ENCODE measurements at regions not wholly inside any gene's neighbourhood (a gene's known extent, or its start where the extent isn't known, plus 50 kb on each side); places are given as distances from the start of the nearest gene placed in this dataset.

DNA sequence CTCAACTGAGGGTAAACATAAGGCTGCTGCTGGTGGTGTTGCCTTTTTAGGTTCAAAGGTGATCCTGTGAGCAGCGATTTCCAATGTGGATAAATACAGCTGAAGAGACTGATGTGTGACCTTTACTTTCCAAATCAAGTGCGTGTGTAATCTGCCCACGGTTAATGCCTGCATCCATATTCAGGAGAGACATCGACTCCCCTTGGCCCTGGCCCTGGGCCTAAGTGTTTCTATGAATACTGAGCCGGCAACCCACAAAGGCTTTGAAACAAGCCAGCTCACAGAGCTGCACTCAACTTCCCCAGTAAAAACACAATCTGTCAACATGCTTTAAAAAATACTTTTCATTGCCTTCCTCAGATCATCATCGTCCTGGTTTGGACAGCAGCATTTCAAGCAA is 1026.6 kb downstream of the TMEM182 start:
- no peaks in the 10 kb centered on the region for H3K4me1 ChIP-seq (ENCODE audit: control insufficient read depth in 1 of 2, extremely low read depth in 1 of 2, insufficient read depth in 2 of 2, low read length in 2 of 2)

DNA sequence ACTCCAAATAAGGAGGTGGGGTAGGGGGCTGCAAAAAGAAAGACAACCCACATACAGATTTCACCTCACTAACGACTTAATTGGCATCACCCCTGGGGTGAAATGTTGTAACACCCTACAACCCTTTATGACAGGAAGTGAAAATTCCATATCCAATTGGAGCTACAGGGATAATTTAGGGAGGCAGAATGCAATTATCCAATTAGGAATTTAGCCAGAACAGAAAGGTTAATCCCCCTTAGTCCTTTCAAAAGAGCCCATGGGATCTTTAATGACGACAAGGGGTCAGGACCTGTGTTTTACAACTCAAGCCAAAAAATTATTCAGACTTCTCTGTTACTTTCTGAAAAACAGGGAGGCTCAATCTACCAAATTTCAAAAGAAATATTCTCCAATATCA is 1027.1 kb downstream of the TMEM182 start:
- H3K27me3 Mint-ChIP-seq = no peaks in the 10 kb centered on the region
- DNase-seq (no peak), ATAC-seq (replicated peaks in 1 of 4) (no peak)
- ChIA-PET CTCF (no interaction called here), POLR2A (no interaction called here)
- Histone ChIP-seq H3K4me1 (ENCODE audit: control insufficient read depth in 1 of 2, extremely low read depth in 1 of 2, insufficient read depth in 2 of 2, low read length in 2 of 2) (no peaks in the 10 kb centered on the region), H3K27me3 (replicated peaks in 1 of 2; ENCODE audit: control insufficient read depth in 2 of 2, extremely low read depth in 1 of 2, insufficient read depth in 2 of 2, low read length in 1 of 2) (no peaks in the 10 kb centered on the region), H3K9me3 (no peaks in the 10 kb centered on the region), H3K36me3 (ENCODE audit: control insufficient read depth in 2 of 2, extremely low read depth in 1 of 2, insufficient read depth in 1 of 2, low read length in 1 of 2) (no peaks in the 10 kb centered on the region), H3K4me3 (ENCODE audit: control insufficient read depth in 1 of 2, extremely low read depth in 1 of 2, low read length in 1 of 2) (no peak overlapping the region), H3K27ac (ENCODE audit: low read length) (no peak overlapping the region)
- no peaks in the 10 kb centered on the region for H3K4me1 Mint-ChIP-seq
- H3K27ac Mint-ChIP-seq = no peak overlapping the region
- peaks cover 0 to 6% (median 4%) of the 10 kb centered on the region in 3 donors for H3K9me3 Mint-ChIP-seq
- no peaks in the 10 kb centered on the region for H3K36me3 Mint-ChIP-seq
- 22% methylated on average over 1 of the region's 2 CpGs for WGBS (ENCODE audit: insufficient coverage)
- H3K4me3 Mint-ChIP-seq = no peak overlapping the region

More for the DNA sequence above, 1026.6 kb downstream of the TMEM182 start:
- CTCF ChIA-PET = no interaction called here
- Histone ChIP-seq H3K27me3 (replicated peaks in 1 of 2; ENCODE audit: control insufficient read depth in 2 of 2, extremely low read depth in 1 of 2, insufficient read depth in 2 of 2, low read length in 1 of 2) (no peaks in the 10 kb centered on the region), H3K9me3 (no peaks in the 10 kb centered on the region), H3K4me3 (ENCODE audit: control insufficient read depth in 1 of 2, extremely low read depth in 1 of 2, low read length in 1 of 2) (no peak overlapping the region), H3K36me3 (ENCODE audit: control insufficient read depth in 2 of 2, extremely low read depth in 1 of 2, insufficient read depth in 1 of 2, low read length in 1 of 2) (no peaks in the 10 kb centered on the region), H3K27ac (ENCODE audit: low read length) (no peak overlapping the region)
- Mint-ChIP-seq H3K27ac (no peak overlapping the region), H3K27me3 (no peaks in the 10 kb centered on the region), H3K9me3 (peaks cover 0 to 6% (median 6%) of the 10 kb centered on the region in 3 donors), H3K4me3 (no peak overlapping the region), H3K36me3 (no peaks in the 10 kb centered on the region), H3K4me1 (no peaks in the 10 kb centered on the region)
- POLR2A ChIA-PET = no interaction called here
- no peak for DNase-seq
- no peak for ATAC-seq (replicated peaks in 1 of 4)
- 56% methylated on average over 3 of the region's 6 CpGs for WGBS (ENCODE audit: insufficient coverage)

DNA sequence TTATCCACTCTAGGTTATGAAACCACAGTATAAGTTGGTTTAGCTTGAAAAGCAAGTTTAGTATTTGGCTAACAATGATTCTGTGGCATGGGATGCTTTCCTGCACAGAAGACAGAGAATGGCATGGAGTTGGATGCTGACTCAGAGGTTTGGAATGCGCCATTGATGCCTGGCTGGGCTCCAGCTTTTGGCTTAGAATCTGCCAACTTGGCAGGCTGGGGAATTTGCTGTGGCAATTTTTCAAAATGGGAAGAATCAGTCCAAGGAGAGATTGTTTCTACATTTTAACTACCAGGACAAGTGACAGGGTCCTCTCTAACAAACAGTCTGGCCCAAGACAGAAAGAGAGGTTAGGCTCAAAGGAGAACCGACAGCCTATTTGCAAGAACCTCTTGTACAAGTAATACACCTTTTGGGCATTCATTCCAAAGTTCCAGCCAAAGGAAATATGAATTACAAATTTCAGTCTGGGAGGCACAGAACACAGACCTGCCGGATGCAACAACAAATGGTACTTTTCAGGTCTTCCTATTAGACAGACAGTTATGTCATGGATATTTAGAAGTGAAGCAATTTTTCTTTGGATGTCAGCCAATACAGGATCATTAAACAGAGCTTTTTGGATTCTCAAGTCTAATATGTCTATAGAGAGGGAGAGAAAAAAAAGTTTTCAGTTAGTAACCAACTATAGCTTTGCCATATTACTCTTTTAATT is 1027.7 kb downstream of the TMEM182 start:
- Histone ChIP-seq H3K4me3 (ENCODE audit: control insufficient read depth in 1 of 2, extremely low read depth in 1 of 2, low read length in 1 of 2) (no peak overlapping the region), H3K9me3 (no peaks in the 10 kb centered on the region), H3K36me3 (ENCODE audit: control insufficient read depth in 2 of 2, extremely low read depth in 1 of 2, insufficient read depth in 1 of 2, low read length in 1 of 2) (no peaks in the 10 kb centered on the region), H3K27ac (ENCODE audit: low read length) (no peak overlapping the region), H3K27me3 (replicated peaks in 1 of 2; ENCODE audit: control insufficient read depth in 2 of 2, extremely low read depth in 1 of 2, insufficient read depth in 2 of 2, low read length in 1 of 2) (no peaks in the 10 kb centered on the region), H3K4me1 (ENCODE audit: control insufficient read depth in 1 of 2, extremely low read depth in 1 of 2, insufficient read depth in 2 of 2, low read length in 2 of 2) (no peaks in the 10 kb centered on the region)
- Mint-ChIP-seq H3K4me1 (no peaks in the 10 kb centered on the region), H3K9me3 (peaks cover 0 to 6% (median 2%) of the 10 kb centered on the region in 3 donors), H3K4me3 (no peak overlapping the region), H3K27me3 (no peaks in the 10 kb centered on the region), H3K27ac (no peak overlapping the region), H3K36me3 (no peaks in the 10 kb centered on the region)
- ATAC-seq (replicated peaks in 1 of 4) (no peak), DNase-seq (no peak)
- ChIA-PET POLR2A (no interaction called here), CTCF (no interaction called here)
- no CpG with 5 or more reads among the region's 3 CpGs for WGBS (ENCODE audit: insufficient coverage)

DNA sequence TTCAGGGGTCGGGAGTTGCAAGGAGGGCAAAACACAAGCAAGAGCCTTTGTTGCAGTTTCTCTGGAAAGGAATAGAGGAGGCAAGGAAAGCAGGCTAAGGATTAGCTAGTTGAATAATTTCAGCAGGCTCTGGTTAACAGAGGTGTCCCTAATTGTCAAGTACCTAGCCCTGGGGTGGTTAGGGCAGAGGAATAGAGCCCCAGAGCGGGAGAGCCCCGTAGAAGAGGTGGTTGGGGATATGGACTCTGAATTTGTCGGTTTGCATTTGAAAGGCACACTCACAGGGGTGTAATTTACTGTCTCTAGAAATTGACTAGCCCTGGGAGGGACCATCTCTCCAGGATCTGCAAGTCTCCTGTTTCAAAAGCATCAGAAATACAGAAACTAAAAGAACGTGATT is 1030.2 kb downstream of the TMEM182 start:
- H3K27me3 ChIP-seq (replicated peaks in 1 of 2; ENCODE audit: control insufficient read depth in 2 of 2, extremely low read depth in 1 of 2, insufficient read depth in 2 of 2, low read length in 1 of 2) = no peaks in the 10 kb centered on the region
- ATAC-seq (replicated peaks in 1 of 4) (no peak), DNase-seq (no peak)
- no peaks in the 10 kb centered on the region for H3K4me1 ChIP-seq (ENCODE audit: control insufficient read depth in 1 of 2, extremely low read depth in 1 of 2, insufficient read depth in 2 of 2, low read length in 2 of 2)
- H3K27ac ChIP-seq (ENCODE audit: low read length) = no peak overlapping the region
- Mint-ChIP-seq H3K4me3 (no peak overlapping the region), H3K9me3 (peaks cover 0 to 21% (median 6%) of the 10 kb centered on the region in 3 donors), H3K27ac (no peak overlapping the region), H3K4me1 (no peaks in the 10 kb centered on the region), H3K27me3 (no peaks in the 10 kb centered on the region), H3K36me3 (no peaks in the 10 kb centered on the region)
- H3K36me3 ChIP-seq (ENCODE audit: control insufficient read depth in 2 of 2, extremely low read depth in 1 of 2, insufficient read depth in 1 of 2, low read length in 1 of 2) = no peaks in the 10 kb centered on the region
- ChIA-PET POLR2A (no interaction called here), CTCF (no interaction called here)
- no peaks in the 10 kb centered on the region for H3K9me3 ChIP-seq
- no CpG with 5 or more reads among the region's 5 CpGs for WGBS (ENCODE audit: insufficient coverage)
- no peak overlapping the region for H3K4me3 ChIP-seq (ENCODE audit: control insufficient read depth in 1 of 2, extremely low read depth in 1 of 2, low read length in 1 of 2)

DNA sequence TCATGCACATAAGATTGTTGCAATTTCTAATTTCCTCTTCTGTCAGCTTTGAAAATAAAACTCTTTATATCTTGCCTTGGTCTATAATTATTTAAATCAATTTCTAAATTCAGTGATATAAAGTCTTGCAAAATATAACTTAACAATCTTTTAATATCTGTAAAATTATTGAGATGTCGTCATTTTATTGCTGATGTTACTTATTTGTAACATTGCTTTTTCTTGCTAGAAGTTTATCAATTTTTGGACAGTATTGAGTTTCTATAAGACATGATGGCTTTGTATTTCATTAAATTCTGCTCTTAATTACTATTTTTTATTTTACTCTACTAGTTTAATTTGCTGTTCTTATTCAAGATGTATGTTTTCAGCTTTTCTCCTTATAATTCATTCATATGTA is 1036.5 kb downstream of the TMEM182 start:
- Histone ChIP-seq H3K27ac (ENCODE audit: low read length) (no peak overlapping the region), H3K4me1 (ENCODE audit: control insufficient read depth in 1 of 2, extremely low read depth in 1 of 2, insufficient read depth in 2 of 2, low read length in 2 of 2) (no peaks in the 10 kb centered on the region), H3K9me3 (no peaks in the 10 kb centered on the region), H3K27me3 (replicated peaks in 1 of 2; ENCODE audit: control insufficient read depth in 2 of 2, extremely low read depth in 1 of 2, insufficient read depth in 2 of 2, low read length in 1 of 2) (no peaks in the 10 kb centered on the region), H3K36me3 (ENCODE audit: control insufficient read depth in 2 of 2, extremely low read depth in 1 of 2, insufficient read depth in 1 of 2, low read length in 1 of 2) (no peaks in the 10 kb centered on the region), H3K4me3 (ENCODE audit: control insufficient read depth in 1 of 2, extremely low read depth in 1 of 2, low read length in 1 of 2) (no peak overlapping the region)
- Mint-ChIP-seq H3K9me3 (peaks cover 0 to 35% (median 4%) of the 10 kb centered on the region in 3 donors), H3K36me3 (no peaks in the 10 kb centered on the region), H3K27me3 (no peaks in the 10 kb centered on the region), H3K27ac (no peak overlapping the region), H3K4me3 (no peak overlapping the region), H3K4me1 (no peaks in the 10 kb centered on the region)
- no CpG with 5 or more reads among the region's 1 CpG for WGBS (ENCODE audit: insufficient coverage)
- ChIA-PET CTCF (no interaction called here), POLR2A (no interaction called here)
- ATAC-seq (replicated peaks in 1 of 4) = no peak
- DNase-seq = no peak

DNA sequence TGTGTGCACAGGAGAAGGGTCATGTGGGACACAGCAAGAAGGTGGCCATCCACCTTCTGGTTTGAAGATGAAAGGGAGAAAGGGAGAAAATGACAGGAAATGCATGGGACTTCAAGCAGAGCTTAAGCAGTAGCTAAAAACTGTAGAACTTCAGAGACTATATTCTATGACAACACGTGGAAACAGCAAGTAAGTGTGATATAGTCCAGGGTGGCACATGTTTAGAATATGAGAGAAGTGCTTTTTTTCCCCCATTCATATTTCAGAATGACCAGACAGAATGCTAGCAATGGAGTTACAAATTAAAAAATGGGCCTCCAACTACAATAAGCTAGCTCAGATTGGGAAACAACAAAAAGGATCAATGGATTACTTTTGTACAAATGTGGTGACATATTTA is 1042.2 kb downstream of the TMEM182 start:
- Histone ChIP-seq H3K27me3 (replicated peaks in 1 of 2; ENCODE audit: control insufficient read depth in 2 of 2, extremely low read depth in 1 of 2, insufficient read depth in 2 of 2, low read length in 1 of 2) (no peaks in the 10 kb centered on the region), H3K4me3 (ENCODE audit: control insufficient read depth in 1 of 2, extremely low read depth in 1 of 2, low read length in 1 of 2) (no peak overlapping the region), H3K9me3 (no peaks in the 10 kb centered on the region), H3K27ac (ENCODE audit: low read length) (no peak overlapping the region), H3K36me3 (ENCODE audit: control insufficient read depth in 2 of 2, extremely low read depth in 1 of 2, insufficient read depth in 1 of 2, low read length in 1 of 2) (no peaks in the 10 kb centered on the region), H3K4me1 (ENCODE audit: control insufficient read depth in 1 of 2, extremely low read depth in 1 of 2, insufficient read depth in 2 of 2, low read length in 2 of 2) (no peaks in the 10 kb centered on the region)
- WGBS (ENCODE audit: insufficient coverage) = no CpG with 5 or more reads among the region's 1 CpG
- ChIA-PET CTCF (no interaction called here), POLR2A (no interaction called here)
- Mint-ChIP-seq H3K36me3 (no peaks in the 10 kb centered on the region), H3K27ac (no peak overlapping the region), H3K4me1 (no peaks in the 10 kb centered on the region), H3K27me3 (no peaks in the 10 kb centered on the region), H3K4me3 (no peak overlapping the region), H3K9me3 (peaks cover 6 to 22% (median 8%) of the 10 kb centered on the region in 3 donors)
- ATAC-seq (replicated peaks in 1 of 4) (no peak), DNase-seq (no peak)

DNA sequence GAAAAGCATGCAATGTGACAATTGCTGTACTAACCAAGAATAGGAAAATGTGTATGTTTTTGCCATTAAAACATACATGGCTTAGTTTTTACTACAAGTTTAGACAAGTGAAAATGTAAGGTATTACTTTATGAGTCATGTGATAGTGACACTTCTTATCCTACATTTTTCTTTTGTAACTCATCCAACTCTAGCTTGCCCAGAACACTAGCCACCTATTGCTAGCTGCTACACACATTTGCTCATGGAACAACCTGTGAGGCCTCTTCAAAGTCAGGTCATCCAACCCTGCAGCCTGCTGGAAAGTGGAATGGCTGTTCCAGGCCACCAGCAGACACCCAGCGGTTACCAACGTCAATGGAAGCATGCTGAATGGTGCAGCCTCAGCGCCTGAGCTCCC is 1043.9 kb downstream of the TMEM182 start:
- Histone ChIP-seq H3K27ac (ENCODE audit: low read length) (no peak overlapping the region), H3K36me3 (ENCODE audit: control insufficient read depth in 2 of 2, extremely low read depth in 1 of 2, insufficient read depth in 1 of 2, low read length in 1 of 2) (no peaks in the 10 kb centered on the region), H3K27me3 (replicated peaks in 1 of 2; ENCODE audit: control insufficient read depth in 2 of 2, extremely low read depth in 1 of 2, insufficient read depth in 2 of 2, low read length in 1 of 2) (no peaks in the 10 kb centered on the region), H3K4me1 (ENCODE audit: control insufficient read depth in 1 of 2, extremely low read depth in 1 of 2, insufficient read depth in 2 of 2, low read length in 2 of 2) (no peaks in the 10 kb centered on the region), H3K9me3 (no peaks in the 10 kb centered on the region), H3K4me3 (ENCODE audit: control insufficient read depth in 1 of 2, extremely low read depth in 1 of 2, low read length in 1 of 2) (no peak overlapping the region)
- WGBS (ENCODE audit: insufficient coverage) = 80% methylated on average over 1 of the region's 3 CpGs
- POLR2A ChIA-PET = no interaction called here
- DNase-seq = no peak
- CTCF ChIA-PET = no interaction called here
- H3K4me1 Mint-ChIP-seq = no peaks in the 10 kb centered on the region
- H3K27me3 Mint-ChIP-seq = no peaks in the 10 kb centered on the region
- peaks cover 6 to 21% (median 11%) of the 10 kb centered on the region in 3 donors for H3K9me3 Mint-ChIP-seq
- ATAC-seq (replicated peaks in 1 of 4) = no peak
- H3K4me3 Mint-ChIP-seq = no peak overlapping the region
- no peaks in the 10 kb centered on the region for H3K36me3 Mint-ChIP-seq
- no peak overlapping the region for H3K27ac Mint-ChIP-seq

Measured in T-cell (primary cell).